HepG2 (cell line): ENCODE measurements at regions not wholly inside any gene's neighbourhood (a gene's known extent, or its start where the extent isn't known, plus 50 kb on each side); places are given as distances from the start of the nearest gene placed in this dataset.

ENCODE experiments used
- ATAC-seq: fragments of 200-7000 bp; cut with Tn5 transposase; 3 replicates; pipeline ENCODE4 v1.9.1; 2020; ENCODE audit warnings: mild to moderate bottlenecking, moderate library complexity
- BruUV-seq: library from RNA; stranded (reverse); fragments of 400-500 nt; replicated peaks from 2 replicates; lab custom pipeline; 2021; lab: Mats Ljungman, UMichigan
- CTCF ChIA-PET: fragments of 300-600 bp; formaldehyde crosslinking; extraction: SDS; loops from one replicate; lab custom pipeline; 2021; ENCODE audit warnings: low total read pairs, inconsistent platforms, low intra/inter-chr PET ratio; lab: Yijun Ruan, JAX
- POLR2A ChIA-PET: fragments of 350-600 bp; sonication (Branson Sonifier 250); formaldehyde crosslinking; loops from one replicate; lab custom pipeline; 2020; ENCODE audit warnings: antibody characterized with exemption, inconsistent platforms; lab: Yijun Ruan, JAX
- DNase-seq: peaks from one replicate; pipeline ENCODE4 v3.0.0-alpha.2; 2015; ENCODE audit warnings: low spot score
- FAIRE-seq: peaks from 3 replicates; lab custom pipeline; 2011; peaks lifted over from hg19 to GRCh38; lab: Jason Lieb, UNC
- H2AFZ ChIP-seq: one replicate; pipeline ENCODE4 v1.6.1; 2011; ENCODE audit warnings: low read length, inconsistent platforms
- H3K27ac ChIP-seq: fragments of 300-600 bp; 3 replicates; pipeline ENCODE4 v1.8.0; 2011; ENCODE audit warnings: mixed run types, mild to moderate bottlenecking, mixed read lengths, low read length, inconsistent platforms; ENCODE audit not compliant: insufficient read depth; ENCODE audit errors: extremely low read length
- H3K27me3 ChIP-seq, 2 experiments: fragments of 200-600 bp in 1 of 2; 2 replicates in 1 of 2; 3 replicates in 1 of 2; pipeline versions ENCODE4 v1.6.0 to v1.8.0; 2011; ENCODE audit warnings: low read length in 2 of 2, mild to moderate bottlenecking in 2 of 2, moderate library complexity in 2 of 2, inconsistent platforms in 1 of 2; ENCODE audit not compliant: insufficient read depth in 2 of 2, control insufficient read depth in 1 of 2
- H3K36me3 ChIP-seq, 2 experiments: fragments of 200-600 bp in 1 of 2; replicated peaks in 1 of 2; 2 replicates in 1 of 2; 3 replicates in 1 of 2; pipeline versions ENCODE4 v1.5.1 to v1.8.0; 2011; ENCODE audit warnings: low read length in 2 of 2, inconsistent platforms in 1 of 2; ENCODE audit not compliant: insufficient read depth in 2 of 2, control insufficient read depth in 1 of 2
- H3K4me1 ChIP-seq: 2 replicates; pipeline ENCODE4 v1.5.1; 2012; ENCODE audit warnings: low read length, inconsistent platforms; ENCODE audit not compliant: insufficient read depth
- H3K4me2 ChIP-seq: 2 replicates; pipeline ENCODE4 v1.6.0; 2011; ENCODE audit warnings: low read depth, low read length, inconsistent platforms
- H3K4me3 ChIP-seq, 3 experiments: fragments of 200-600 bp in 1 of 3; sonication (generic), shearing (Covaris generic) in 1 of 3; replicated peaks in 1 of 3; 2 replicates each; pipeline ENCODE4 v1.5.1; 2011 to 2016; ENCODE audit warnings: low read length in 3 of 3, inconsistent platforms in 2 of 3, low read depth in 2 of 3, mild to moderate bottlenecking in 2 of 3, control low read depth in 1 of 3, mixed read lengths in 1 of 3; ENCODE audit not compliant: insufficient read depth in 1 of 3
- H3K79me2 ChIP-seq: one replicate; pipeline ENCODE4 v1.6.1; 2011; ENCODE audit warnings: low read length, inconsistent platforms; ENCODE audit not compliant: insufficient read depth
- H3K9ac ChIP-seq: 2 replicates; pipeline ENCODE4 v1.6.0; 2011; ENCODE audit warnings: mild to moderate bottlenecking, low read depth, low read length, inconsistent platforms; ENCODE audit not compliant: insufficient read depth
- H3K9me3 ChIP-seq: 2 replicates; pipeline ENCODE4 v1.5.1; 2012; ENCODE audit warnings: mild to moderate bottlenecking, low read length
- H4K20me1 ChIP-seq: 2 replicates; pipeline ENCODE4 v1.6.0; 2011; ENCODE audit warnings: inconsistent platforms, mild to moderate bottlenecking, low read length, moderate library complexity; ENCODE audit not compliant: insufficient read depth
- ARID4A ChIP-seq: sonication (generic); formaldehyde crosslinking; IDR thresholded peaks from 2 replicates; pipeline ENCODE4 v1.5.0; 2020; ENCODE audit warnings: mild to moderate bottlenecking, missing genetic modification reagents, borderline replicate concordance
- BRCA1 ChIP-seq: sonication (generic); formaldehyde crosslinking; IDR thresholded peaks from 2 replicates; pipeline ENCODE4 v1.4.0; 2020; ENCODE audit warnings: missing genetic modification reagents
- KDM1A ChIP-seq: IDR thresholded peaks from 2 replicates; pipeline ENCODE4 v1.6.1; 2016; ENCODE audit warnings: missing compliant biosample characterization
- KMT2A ChIP-seq: sonication (generic); formaldehyde crosslinking; IDR thresholded peaks from 2 replicates; pipeline ENCODE4 v1.4.0; 2020; ENCODE audit warnings: missing genetic modification reagents
- NBN ChIP-seq: fragments of 450-650 bp; conservative IDR thresholded peaks from 2 replicates; pipeline ENCODE4 v1.6.1; 2017
- STAT5B ChIP-seq: sonication (generic); formaldehyde crosslinking; IDR thresholded peaks from 2 replicates; pipeline ENCODE4 v1.4.0; 2020; ENCODE audit warnings: missing genetic modification reagents
- TEAD2 ChIP-seq: sonication (generic); formaldehyde crosslinking; IDR thresholded peaks from 2 replicates; pipeline ENCODE4 v1.9.0; 2021; ENCODE audit warnings: missing genetic modification reagents
- ZNF17 ChIP-seq: sonication (generic); formaldehyde crosslinking; IDR thresholded peaks from 2 replicates; pipeline ENCODE4 v1.5.0; 2020; ENCODE audit warnings: mild to moderate bottlenecking, missing genetic modification reagents
- ZNF350 ChIP-seq: sonication (generic); formaldehyde crosslinking; IDR thresholded peaks from 2 replicates; pipeline ENCODE4 v1.4.0; 2020; ENCODE audit warnings: mild to moderate bottlenecking, low read depth, missing genetic modification reagents, borderline replicate concordance
- ZNF703 ChIP-seq: sonication (generic); formaldehyde crosslinking; IDR thresholded peaks from 2 replicates; pipeline ENCODE4 v1.5.1; 2020; ENCODE audit warnings: missing genetic modification reagents, mild to moderate bottlenecking, moderate library complexity, borderline replicate concordance
- ZNF777 ChIP-seq: sonication (generic); formaldehyde crosslinking; IDR thresholded peaks from 2 replicates; pipeline ENCODE4 v1.4.0; 2020; ENCODE audit warnings: missing genetic modification reagents
- ZZZ3 ChIP-seq: sonication (generic); formaldehyde crosslinking; IDR thresholded peaks from 2 replicates; pipeline ENCODE4 v1.4.0; 2020; ENCODE audit warnings: missing genetic modification reagents, mild to moderate bottlenecking, borderline replicate concordance
- WGBS: methylation state at CpG from one replicate; pipeline ENCODE4 v1.1.6; 2017; ENCODE audit warnings: low lambda C conversion rate; 5-methylcytosine and 5-hydroxymethylcytosine counted together
- in situ Hi-C: cut with HindIII; loops from 2 replicates; pipeline ENCODE4 v1.10.0; 2017; ENCODE audit warnings: low pct_unique_long_range_greater_than_20kb; ENCODE audit not compliant: extremely low pct_ligation_motif_present
- intact Hi-C: fragments of 100-400 bp; cut with micrococcal nuclease; formaldehyde crosslinking; loops from one replicate; pipeline ENCODE4 v1.10.0; 2022; ENCODE audit not compliant: unreplicated experiment
- TF ChIP-seq, protein P1 (sequence below): sonication (generic); formaldehyde crosslinking; IDR thresholded peaks from 2 replicates; pipeline ENCODE4 v1.9.0; 2021; ENCODE audit warnings: missing genetic modification reagents, borderline replicate concordance

DNA sequence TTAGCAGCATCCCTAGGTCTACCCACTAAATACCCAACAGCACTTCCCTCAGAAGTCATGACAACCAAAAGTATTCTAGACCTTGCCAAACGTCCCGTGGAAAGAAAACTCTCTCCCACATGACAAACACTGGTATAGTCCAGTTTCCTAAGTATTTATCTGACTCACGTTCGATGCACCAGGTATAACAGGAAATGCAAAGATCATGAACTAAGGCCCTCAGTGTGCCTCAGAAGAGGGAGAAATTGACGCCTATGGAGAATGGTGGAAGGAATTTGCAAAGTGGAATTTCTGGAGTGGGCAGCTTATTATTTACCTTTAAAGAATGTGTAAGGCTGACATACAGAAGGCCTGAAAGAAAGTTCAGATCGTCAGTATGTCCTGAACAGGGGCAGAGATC lies 523.6 kb upstream of the DAB1 start:
- intact Hi-C loops: no loop called here
- BruUV-seq: no TSS peak
- Histone ChIP-seq H3K27me3 (no peaks in the 10 kb centered on the region), H3K9me3 (no peaks in the 10 kb centered on the region), H3K27ac (no peak overlapping the region), H3K79me2 (no peaks in the 10 kb centered on the region), H3K4me3 (no peak overlapping the region), H3K4me2 (no peak overlapping the region), H3K36me3 (no peaks in the 10 kb centered on the region), H3K9ac (no peak overlapping the region), H4K20me1 (no peaks in the 10 kb centered on the region), H2AFZ (no peak overlapping the region), H3K4me1 (no peaks in the 10 kb centered on the region)
- WGBS: 2% methylated on average over 6 of the region's 6 CpGs
- DNase-seq: no peak
- CTCF ChIA-PET: no interaction called here
- POLR2A ChIA-PET: no interaction called here
- ATAC-seq: no peak
- FAIRE-seq: no peak
- in situ Hi-C loops: no loop called here
- TF ChIP-seq ZNF350 (CRISPR knock-in tag) (no peak), KMT2A (CRISPR knock-in tag) (no peak), KDM1A (CRISPR knock-in tag) (no peak), NBN (no peak), ZZZ3 (CRISPR knock-in tag) (no peak), BRCA1 (CRISPR knock-in tag) (no peak), ARID4A (CRISPR knock-in tag) (no peak), ZNF777 (CRISPR knock-in tag) (no peak), ZNF703 (no peak), STAT5B (CRISPR knock-in tag) (no peak), ZNF17 (no peak), TEAD2 (CRISPR knock-in tag) (no peak)
- TF ChIP-seq, protein P1, sequence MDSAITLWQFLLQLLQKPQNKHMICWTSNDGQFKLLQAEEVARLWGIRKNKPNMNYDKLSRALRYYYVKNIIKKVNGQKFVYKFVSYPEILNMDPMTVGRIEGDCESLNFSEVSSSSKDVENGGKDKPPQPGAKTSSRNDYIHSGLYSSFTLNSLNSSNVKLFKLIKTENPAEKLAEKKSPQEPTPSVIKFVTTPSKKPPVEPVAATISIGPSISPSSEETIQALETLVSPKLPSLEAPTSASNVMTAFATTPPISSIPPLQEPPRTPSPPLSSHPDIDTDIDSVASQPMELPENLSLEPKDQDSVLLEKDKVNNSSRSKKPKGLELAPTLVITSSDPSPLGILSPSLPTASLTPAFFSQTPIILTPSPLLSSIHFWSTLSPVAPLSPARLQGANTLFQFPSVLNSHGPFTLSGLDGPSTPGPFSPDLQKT (CRISPR knock-in tag): no peak
